ENCODE measurements at regions not wholly inside any gene's neighbourhood (a gene's known extent, or its start where the extent isn't known, plus 50 kb on each side); places are given as distances from the start of the nearest gene placed in this dataset.

GRCh38 chr3:87069021-87069420, 78.1 kb upstream of the VGLL3 start:
- TF ChIP-seq RFX5 (IDR thresholded peaks at IDR 0.05; ENCODE audit: low read depth, low read length), result no peak
- no peak for TF ChIP-seq POLR2AphosphoS5 (IDR thresholded peaks at IDR 0.05; ENCODE audit: low read depth, low read length)
- no peak for TF ChIP-seq NR3C1 (CRISPR knock-in tag; IDR thresholded peaks at IDR 0.05)
- TF ChIP-seq ZMAT5 (CRISPR knock-in tag; IDR thresholded peaks at IDR 0.05; ENCODE audit: borderline replicate concordance, low read depth), result no peak
- TF ChIP-seq PHF20 (CRISPR knock-in tag; IDR thresholded peaks at IDR 0.05), result no peak
- no peak for TF ChIP-seq POLR2A (IDR thresholded peaks at IDR 0.05; ENCODE audit: insufficient read depth in 1 of 2, low read depth in 2 of 2, low read length in 2 of 2)
- TF ChIP-seq ZBTB1 (CRISPR knock-in tag; IDR thresholded peaks at IDR 0.05; ENCODE audit: borderline replicate concordance), result no peak
- no peak for TF ChIP-seq CTCF (CRISPR knock-in tag; IDR thresholded peaks at IDR 0.05)
- TF ChIP-seq JUNB (CRISPR knock-in tag; IDR thresholded peaks at IDR 0.05; ENCODE audit: borderline replicate concordance), result no peak
- no peak for TF ChIP-seq RBM39 (IDR thresholded peaks at IDR 0.05; ENCODE audit: low read depth, low read length, poor library complexity, severe bottlenecking)
- TF ChIP-seq CHD4 (IDR thresholded peaks at IDR 0.05; ENCODE audit: borderline replicate concordance, low read length), result no peak
